Psoas muscle (tissue), 7 donors: ENCODE measurements at regions not wholly inside any gene's neighbourhood (a gene's known extent, or its start where the extent isn't known, plus 50 kb on each side); places are given as distances from the start of the nearest gene placed in this dataset.

Experiments used
- ATAC-seq, 4 donors: fragments of 200-7000 bp; cut with Tn5 transposase; one replicate each; pipeline ENCODE4 v1.9.1; 2020; ENCODE audit warnings: moderate library complexity in 3 of 4, mild to moderate bottlenecking in 2 of 4
- DNase-seq, 2 donors: peaks; one replicate each; pipeline ENCODE4 v3.0.0-alpha.2; 2020
- H3K27ac ChIP-seq: fragments of 200-600 bp; one replicate; pipeline ENCODE4 v1.8.0; 2022
- H3K27me3 ChIP-seq, 3 donors: fragments of 200-600 bp in 1 of 3; one replicate each; pipeline versions ENCODE4 v1.6.1 to v1.8.0; 2013 to 2022; ENCODE audit warnings: low read length in 2 of 3, mild to moderate bottlenecking in 2 of 3, moderate library complexity in 1 of 3; ENCODE audit not compliant: insufficient read depth in 3 of 3
- H3K36me3 ChIP-seq, 2 donors: fragments of 200-600 bp in 1 of 2; one replicate each; pipeline versions ENCODE4 v1.6.1 to v1.8.0; 2013 to 2022; ENCODE audit warnings: low read depth in 1 of 2, mild to moderate bottlenecking in 1 of 2, moderate library complexity in 1 of 2; ENCODE audit not compliant: insufficient read depth in 1 of 2
- H3K4me1 ChIP-seq: fragments of 200-600 bp; one replicate; pipeline ENCODE4 v1.8.0; 2022
- H3K4me3 ChIP-seq: fragments of 200-600 bp; one replicate; pipeline ENCODE4 v1.8.0; 2022; ENCODE audit warnings: mild to moderate bottlenecking
- H3K9me3 ChIP-seq: fragments of 200-600 bp; one replicate; pipeline ENCODE4 v1.8.0; 2022
- WGBS, 3 donors: extraction: QIAGEN DNeasy Blood & Tissue Kit; methylation state at CpG; one replicate each; pipeline versions ENCODE4 v1.1.6 to v1.1.7; 2013; 5-methylcytosine and 5-hydroxymethylcytosine counted together
- intact Hi-C, 2 donors: fragments of 100-400 bp; cut with DNase I; formaldehyde crosslinking; loops; one replicate each; pipeline versions ENCODE4 v1.11.0 to v1.14.2; 2022
- TF ChIP-seq, protein P1 (sequence below): fragments of 200-600 bp; IDR thresholded peaks from one replicate; pipeline ENCODE4 v1.8.0; 2022; ENCODE audit warnings: antibody characterized with exemption
- donor health status: healthy with polysubstance abuse.
- donor health status: DM: no; HTN: no; CAD: no; lungs with moderate emphysema.
- donor health status: Bipolar disorder and iron deficiency.
- donor health status: healthy.
- donor health status: DM: yes; HTN: yes; CAD: no.
- donor health status: DM: no; HTN: no; CAD: no.
- donor health status: DM: yes; HTN: yes; CAD: no.

GRCh38 chr6:146943664-146944063 lies 260.6 kb upstream of the STXBP5 start:
- TF ChIP-seq, protein P1, sequence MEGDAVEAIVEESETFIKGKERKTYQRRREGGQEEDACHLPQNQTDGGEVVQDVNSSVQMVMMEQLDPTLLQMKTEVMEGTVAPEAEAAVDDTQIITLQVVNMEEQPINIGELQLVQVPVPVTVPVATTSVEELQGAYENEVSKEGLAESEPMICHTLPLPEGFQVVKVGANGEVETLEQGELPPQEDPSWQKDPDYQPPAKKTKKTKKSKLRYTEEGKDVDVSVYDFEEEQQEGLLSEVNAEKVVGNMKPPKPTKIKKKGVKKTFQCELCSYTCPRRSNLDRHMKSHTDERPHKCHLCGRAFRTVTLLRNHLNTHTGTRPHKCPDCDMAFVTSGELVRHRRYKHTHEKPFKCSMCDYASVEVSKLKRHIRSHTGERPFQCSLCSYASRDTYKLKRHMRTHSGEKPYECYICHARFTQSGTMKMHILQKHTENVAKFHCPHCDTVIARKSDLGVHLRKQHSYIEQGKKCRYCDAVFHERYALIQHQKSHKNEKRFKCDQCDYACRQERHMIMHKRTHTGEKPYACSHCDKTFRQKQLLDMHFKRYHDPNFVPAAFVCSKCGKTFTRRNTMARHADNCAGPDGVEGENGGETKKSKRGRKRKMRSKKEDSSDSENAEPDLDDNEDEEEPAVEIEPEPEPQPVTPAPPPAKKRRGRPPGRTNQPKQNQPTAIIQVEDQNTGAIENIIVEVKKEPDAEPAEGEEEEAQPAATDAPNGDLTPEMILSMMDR = no peak
- intact Hi-C loops = no loop called here
- Histone ChIP-seq H3K36me3 (no peaks in the 10 kb centered on the region), H3K27me3 (no peaks in the 10 kb centered on the region), H3K9me3 (no peaks in the 10 kb centered on the region), H3K4me1 (no peaks in the 10 kb centered on the region), H3K27ac (no peak overlapping the region), H3K4me3 (no peak overlapping the region)
- ATAC-seq = no peak
- no peak for DNase-seq
- WGBS, 3 donors = 87 to 91% (median 91%) methylated on average over 4 of the region's 4 CpGs

GRCh38 chr6:146944077-146944476 lies 260.1 kb upstream of the STXBP5 start:
- intact Hi-C loops = no loop called here
- no peaks in the 10 kb centered on the region for H3K4me1 ChIP-seq
- H3K36me3 ChIP-seq = no peaks in the 10 kb centered on the region
- H3K27me3 ChIP-seq = no peaks in the 10 kb centered on the region
- no peaks in the 10 kb centered on the region for H3K9me3 ChIP-seq
- ATAC-seq (no peak), DNase-seq (no peak)
- no peak overlapping the region for H3K27ac ChIP-seq
- no peak overlapping the region for H3K4me3 ChIP-seq
- TF ChIP-seq, protein P1 = no peak

- H3K4me3 ChIP-seq = no peak overlapping the region
- no peak for DNase-seq
- no peak overlapping the region for H3K27ac ChIP-seq
- intact Hi-C loops = no loop called here
- no peaks in the 10 kb centered on the region for H3K9me3 ChIP-seq
- WGBS, 3 donors = 57 to 58% (median 58%) methylated on average over 2 of the region's 2 CpGs
- H3K4me1 ChIP-seq = no peaks in the 10 kb centered on the region
- H3K27me3 ChIP-seq = no peaks in the 10 kb centered on the region
- TF ChIP-seq, protein P1 = no peak
- no peak for ATAC-seq
- no peaks in the 10 kb centered on the region for H3K36me3 ChIP-seq
Measured at GRCh38 chr6:146944809-146945208, 259.4 kb upstream of the STXBP5 start.

DNA sequence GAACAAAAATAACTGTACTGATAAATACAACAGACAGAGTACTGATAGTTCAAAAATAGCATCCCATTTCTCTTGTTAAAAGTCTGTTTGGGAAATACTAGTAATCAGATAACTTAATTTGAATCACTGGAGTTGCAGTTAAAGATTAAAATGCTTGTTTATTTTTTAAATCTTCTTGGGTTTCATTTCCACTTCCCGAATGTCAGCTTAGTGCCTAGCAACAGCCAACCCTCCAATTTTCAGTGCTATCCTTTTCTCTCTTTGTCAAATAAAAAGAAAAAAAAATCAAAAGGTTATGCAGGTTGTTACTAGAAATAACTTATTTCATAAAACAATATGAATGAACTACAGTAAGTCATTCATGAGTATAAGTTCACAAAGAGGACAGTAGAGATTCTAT lies 257.7 kb upstream of the STXBP5 start:
- no peaks in the 10 kb centered on the region for H3K9me3 ChIP-seq
- H3K27ac ChIP-seq = no peak overlapping the region
- H3K36me3 ChIP-seq = no peaks in the 10 kb centered on the region
- WGBS, 3 donors = 45 to 65% (median 56%) methylated on average over 1 of the region's 1 CpG
- no peaks in the 10 kb centered on the region for H3K27me3 ChIP-seq
- DNase-seq = no peak
- H3K4me1 ChIP-seq = no peaks in the 10 kb centered on the region
- TF ChIP-seq, protein P1 = no peak
- no peak overlapping the region for H3K4me3 ChIP-seq
- no peak for ATAC-seq
- intact Hi-C loops = no loop called here

DNA sequence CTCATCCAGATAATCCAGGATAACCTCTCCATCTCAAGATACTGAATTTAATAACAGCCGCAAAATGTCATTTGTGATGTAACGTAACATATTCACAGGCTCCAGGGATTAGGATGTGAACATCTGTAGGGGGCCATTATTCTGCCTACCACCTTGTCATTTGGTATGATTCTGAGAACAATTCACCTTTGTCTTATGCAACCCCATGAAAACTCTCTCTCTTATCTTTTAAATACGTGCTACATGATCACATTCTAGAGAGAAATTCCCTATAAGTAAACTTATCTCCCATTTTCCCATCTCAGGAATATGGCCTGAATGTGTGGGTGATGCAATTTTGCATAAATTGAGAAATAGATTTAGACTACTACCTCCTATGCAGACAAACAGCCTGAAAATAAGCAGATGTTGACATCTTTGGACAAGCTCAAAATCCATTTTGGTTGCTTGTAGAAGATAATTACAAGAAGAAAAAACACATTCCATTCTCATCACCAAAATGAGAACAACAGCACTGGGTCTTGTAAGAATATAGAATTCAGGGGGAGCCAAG lies 255.4 kb upstream of the STXBP5 start:
- WGBS, 3 donors = 91 to 95% (median 93%) methylated on average over 3 of the region's 3 CpGs

More for the DNA sequence above, 255.4 kb upstream of the STXBP5 start:
- no peaks in the 10 kb centered on the region for H3K4me1 ChIP-seq
- H3K9me3 ChIP-seq = no peaks in the 10 kb centered on the region
- ATAC-seq (no peak), DNase-seq (no peak)
- H3K27me3 ChIP-seq = no peaks in the 10 kb centered on the region
- H3K4me3 ChIP-seq = no peak overlapping the region
- intact Hi-C loops = no loop called here
- no peaks in the 10 kb centered on the region for H3K36me3 ChIP-seq
- no peak overlapping the region for H3K27ac ChIP-seq
- TF ChIP-seq, protein P1 = no peak
